Glutamatergic neuron (in vitro differentiated cells): ENCODE measurements at regions not wholly inside any gene's neighbourhood (a gene's known extent, or its start where the extent isn't known, plus 50 kb on each side); places are given as distances from the start of the nearest gene placed in this dataset.

ENCODE experiments used
- DNase-seq: peaks from one replicate; pipeline ENCODE4 v3.0.0; 2022
- H3K27ac Mint-ChIP-seq: one replicate; pipeline ENCODE4 v1.8.0; 2020; ENCODE audit warnings: mild to moderate bottlenecking, mixed read lengths, inconsistent platforms; ENCODE audit not compliant: unreplicated experiment
- H3K27me3 Mint-ChIP-seq: one replicate; pipeline ENCODE4 v1.8.0; 2020; ENCODE audit warnings: mild to moderate bottlenecking, moderate library complexity, mixed read lengths, inconsistent platforms; ENCODE audit not compliant: unreplicated experiment
- H3K36me3 Mint-ChIP-seq: one replicate; pipeline ENCODE4 v1.8.0; 2020; ENCODE audit warnings: mild to moderate bottlenecking, mixed read lengths, inconsistent platforms; ENCODE audit not compliant: unreplicated experiment
- H3K4me1 Mint-ChIP-seq: one replicate; pipeline ENCODE4 v1.8.0; 2020; ENCODE audit warnings: mild to moderate bottlenecking, low read depth, mixed read lengths, inconsistent platforms; ENCODE audit not compliant: unreplicated experiment
- H3K4me3 Mint-ChIP-seq: one replicate; pipeline ENCODE4 v1.8.0; 2020; ENCODE audit warnings: mild to moderate bottlenecking, mixed read lengths, inconsistent platforms; ENCODE audit not compliant: unreplicated experiment
- H3K9me3 Mint-ChIP-seq: one replicate; pipeline ENCODE4 v1.8.0; 2020; ENCODE audit warnings: mild to moderate bottlenecking, moderate library complexity, mixed read lengths, inconsistent platforms; ENCODE audit not compliant: unreplicated experiment
- CTCF ChIP-seq: fragments of 200-600 bp; sonication (generic); IDR thresholded peaks from one replicate; pipeline ENCODE4 v1.5.0; 2021; ENCODE audit not compliant: partially characterized antibody, unreplicated experiment

DNA sequence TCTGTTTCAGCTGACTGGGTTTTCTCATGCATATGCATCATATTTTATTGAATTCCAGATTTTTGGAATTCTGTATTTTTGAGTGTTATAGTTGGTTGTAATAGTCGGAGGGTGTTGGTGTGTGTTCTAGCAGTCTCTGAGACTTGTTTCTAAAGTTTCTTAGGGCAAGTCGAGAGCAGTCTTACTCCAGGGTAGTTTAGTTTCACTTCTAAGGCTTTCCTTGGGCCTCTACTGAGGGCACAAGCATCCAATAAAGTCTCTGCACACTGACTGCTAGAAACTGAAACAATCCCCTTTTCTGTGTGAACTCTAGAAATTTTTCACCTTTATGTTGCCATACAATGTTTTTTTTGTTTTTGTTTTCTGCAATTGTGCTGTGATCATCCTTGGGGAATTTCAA is 663.7 kb upstream of the LRATD1 start:
- Mint-ChIP-seq H3K9me3 (no peaks in the 10 kb centered on the region), H3K27ac (no peak overlapping the region), H3K4me1 (no peaks in the 10 kb centered on the region), H3K27me3 (no peaks in the 10 kb centered on the region), H3K36me3 (no peaks in the 10 kb centered on the region), H3K4me3 (no peak overlapping the region)
- no peak for DNase-seq
- no peak for TF ChIP-seq CTCF

GRCh38 chr2:13986119-13986720 is 646.3 kb upstream of the LRATD1 start:
- Mint-ChIP-seq H3K9me3 (no peaks in the 10 kb centered on the region), H3K4me1 (no peaks in the 10 kb centered on the region), H3K27me3 (no peaks in the 10 kb centered on the region), H3K4me3 (no peak overlapping the region), H3K36me3 (peaks cover 7% of the 10 kb centered on the region), H3K27ac (no peak overlapping the region)
- DNase-seq: no peak
- no peak for TF ChIP-seq CTCF

DNA sequence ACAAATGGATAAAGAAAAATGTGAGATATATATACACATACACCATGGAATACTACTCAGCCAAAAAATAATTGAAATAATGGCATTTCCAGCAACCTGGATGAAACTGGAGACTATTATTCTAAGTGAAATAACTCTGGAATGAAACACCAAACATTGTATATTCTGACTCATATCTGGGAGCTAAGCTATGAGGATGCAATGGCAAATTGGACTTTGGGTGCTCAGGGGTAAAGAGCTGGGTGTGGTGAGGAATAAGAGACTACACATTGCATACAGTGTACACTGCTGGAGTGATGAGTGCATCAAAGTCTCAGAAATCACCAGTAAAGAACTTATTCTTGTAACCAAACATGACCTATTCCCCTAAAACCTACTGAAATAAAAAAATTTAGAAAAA is 636.0 kb upstream of the LRATD1 start:
- H3K27me3 Mint-ChIP-seq: no peaks in the 10 kb centered on the region
- no peaks in the 10 kb centered on the region for H3K4me1 Mint-ChIP-seq
- H3K4me3 Mint-ChIP-seq: no peak overlapping the region
- peaks cover 3% of the 10 kb centered on the region for H3K9me3 Mint-ChIP-seq
- peaks cover 11% of the 10 kb centered on the region for H3K36me3 Mint-ChIP-seq
- no peak for TF ChIP-seq CTCF
- no peak for DNase-seq
- H3K27ac Mint-ChIP-seq: no peak overlapping the region

DNA sequence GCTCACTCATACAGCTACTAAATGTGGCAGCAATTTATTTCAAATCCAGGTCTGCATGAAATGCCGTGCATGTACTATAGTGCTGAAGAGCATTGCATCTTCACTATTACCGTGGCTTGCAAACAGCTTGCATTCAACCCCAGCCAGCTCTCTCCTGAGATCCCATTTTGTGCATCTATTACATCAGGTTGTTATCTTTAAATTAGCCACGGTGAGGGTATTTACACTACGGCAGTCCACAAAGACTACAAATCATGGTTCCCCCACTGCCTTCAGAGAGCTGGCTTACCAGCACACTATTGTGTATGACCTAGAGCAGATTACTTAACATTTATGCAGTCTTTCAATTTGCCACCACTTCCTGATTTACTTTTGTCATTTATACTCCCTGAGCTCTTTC is 621.3 kb upstream of the LRATD1 start:
- TF ChIP-seq CTCF: no peak
- no peak overlapping the region for H3K27ac Mint-ChIP-seq
- H3K36me3 Mint-ChIP-seq: peaks cover 4% of the 10 kb centered on the region
- peaks cover 7% of the 10 kb centered on the region for H3K4me1 Mint-ChIP-seq
- no peak for DNase-seq
- H3K4me3 Mint-ChIP-seq: no peak overlapping the region
- H3K9me3 Mint-ChIP-seq: no peaks in the 10 kb centered on the region
- no peaks in the 10 kb centered on the region for H3K27me3 Mint-ChIP-seq

- no peak for TF ChIP-seq CTCF
- Mint-ChIP-seq H3K4me3 (no peak overlapping the region), H3K9me3 (no peaks in the 10 kb centered on the region), H3K27ac (peak overlapping the region; percentile 40), H3K36me3 (no peaks in the 10 kb centered on the region), H3K27me3 (no peaks in the 10 kb centered on the region), H3K4me1 (peaks cover 9% of the 10 kb centered on the region)
- DNase-seq: no peak
Measured at GRCh38 chr2:14015113-14015630, 617.3 kb upstream of the LRATD1 start.
